ENCODE measurements at regions not wholly inside any gene's neighbourhood (a gene's known extent, or its start where the extent isn't known, plus 50 kb on each side); places are given as distances from the start of the nearest gene placed in this dataset.
"Not testable (repeated sequence)": the region's sequence is repeated elsewhere in the genome, so short reads cannot be mapped to it uniquely, and the experiment has no call there.

DNA sequence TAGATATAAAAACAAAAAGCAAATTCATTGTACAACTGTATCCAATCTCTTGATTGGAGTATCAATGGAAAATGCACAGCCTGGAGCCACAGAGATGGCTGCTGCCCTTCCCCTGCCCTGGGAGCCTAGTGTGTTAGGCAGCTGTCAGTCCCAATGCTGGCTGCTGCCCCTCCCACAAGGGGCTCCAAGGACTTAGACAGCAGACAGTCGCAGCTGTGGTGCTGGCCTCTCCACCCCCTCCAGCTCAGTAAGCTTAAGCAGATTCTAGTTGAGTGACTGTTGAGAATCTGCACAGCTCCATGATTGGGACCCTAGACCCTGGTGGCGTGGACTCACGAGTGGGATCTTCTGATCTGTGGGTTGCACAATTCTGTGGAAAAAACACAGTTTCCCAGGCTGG lies 1511.2 kb downstream of the FAM181B start:
- TF ChIP-seq JUND (IDR thresholded peaks at IDR 0.05; ENCODE audit: low read depth): no peak
- no peak for DNase-seq (ENCODE audit: low read depth in 1 of 2, low spot score in 1 of 2)
- in situ Hi-C loops (cut with HindIII; ENCODE audit: low pct_unique_long_range_greater_than_20kb, low sequenced_read_pairs): no loop called here

DNA sequence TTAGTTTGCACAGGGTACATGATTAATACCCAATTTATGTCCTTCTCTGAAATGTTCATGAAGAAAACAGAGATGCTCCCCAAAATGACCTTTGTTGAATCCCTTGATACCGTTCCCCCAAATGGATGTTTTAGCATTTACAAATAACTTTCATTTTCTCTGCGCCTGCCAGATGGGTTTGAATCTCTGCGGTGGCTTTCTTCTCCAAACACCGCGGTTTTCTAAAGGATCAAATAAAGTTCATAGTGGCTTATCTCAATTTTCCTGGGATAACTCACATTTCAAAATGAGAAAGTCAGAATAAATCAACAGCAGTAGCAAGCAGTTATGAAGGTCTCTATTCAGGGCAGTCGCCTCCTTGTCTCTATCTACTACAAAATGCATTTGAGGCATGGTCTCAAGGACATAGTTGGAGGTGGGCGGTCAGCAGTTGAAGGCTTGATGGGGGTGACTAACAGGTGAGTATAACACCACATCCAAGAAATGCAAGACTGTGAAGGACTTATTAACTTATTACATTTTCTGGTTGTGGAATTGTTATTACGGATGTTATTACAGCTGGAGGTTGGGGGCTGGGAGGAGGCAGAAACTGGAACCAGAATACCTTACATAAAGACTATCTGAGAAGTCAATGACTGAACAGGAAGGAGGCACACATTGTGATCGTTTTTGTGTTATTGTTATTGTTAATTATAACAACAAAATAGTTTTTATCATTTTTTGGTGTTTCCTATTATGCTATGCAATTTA lies 1513.3 kb downstream of the FAM181B start:
- in situ Hi-C loops (cut with HindIII; ENCODE audit: low pct_unique_long_range_greater_than_20kb, low sequenced_read_pairs): no loop called here
- DNase-seq (ENCODE audit: low read depth in 1 of 2, low spot score in 1 of 2): no peak
- no peak for TF ChIP-seq JUND (IDR thresholded peaks at IDR 0.05; ENCODE audit: low read depth)

DNA sequence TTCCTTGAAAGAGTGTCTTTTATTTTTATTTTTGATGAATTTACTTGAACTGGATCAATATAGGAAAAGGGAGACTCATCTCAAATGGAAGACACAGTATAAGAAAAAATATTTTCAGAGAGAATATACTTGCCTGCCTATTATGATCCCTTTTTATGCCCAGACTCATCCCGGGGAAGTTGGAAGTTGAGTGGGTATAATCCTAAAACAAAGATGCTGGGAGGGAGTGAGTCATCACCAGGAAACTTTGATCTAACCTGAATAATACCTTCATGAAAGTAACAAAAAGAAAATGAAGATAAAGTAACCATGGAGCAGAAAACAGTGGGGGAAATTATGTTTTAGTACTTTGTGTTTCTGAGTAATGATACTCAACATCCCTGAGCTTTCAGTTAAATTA lies 1514.0 kb downstream of the FAM181B start:
- in situ Hi-C loops (cut with HindIII; ENCODE audit: low pct_unique_long_range_greater_than_20kb, low sequenced_read_pairs): no loop called here
- no peak for TF ChIP-seq JUND (IDR thresholded peaks at IDR 0.05; ENCODE audit: low read depth)
- no peak for DNase-seq (ENCODE audit: low read depth in 1 of 2, low spot score in 1 of 2)

DNA sequence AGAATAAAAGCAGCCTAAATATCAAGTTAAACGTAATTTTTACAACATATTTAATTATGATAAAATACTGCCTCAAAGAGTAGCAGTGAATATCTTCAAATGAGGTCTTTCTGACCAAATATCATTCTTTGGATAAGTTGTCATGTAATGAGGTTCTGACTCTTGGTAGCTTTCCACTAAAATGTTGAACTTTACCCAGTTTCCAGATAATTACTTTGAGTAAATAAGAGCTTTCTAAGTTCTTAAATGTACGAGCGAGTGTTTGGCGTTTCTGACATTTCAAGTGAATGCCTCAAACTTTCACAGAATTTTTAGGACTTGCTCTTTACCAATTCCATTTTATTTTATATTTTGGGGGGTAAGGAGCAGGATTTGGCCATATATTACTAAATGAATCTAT lies 1515.2 kb downstream of the FAM181B start:
- TF ChIP-seq JUND (IDR thresholded peaks at IDR 0.05; ENCODE audit: low read depth): no peak
- DNase-seq (ENCODE audit: low read depth in 1 of 2, low spot score in 1 of 2): no peak
- in situ Hi-C loops (cut with HindIII; ENCODE audit: low pct_unique_long_range_greater_than_20kb, low sequenced_read_pairs): no loop called here

DNA sequence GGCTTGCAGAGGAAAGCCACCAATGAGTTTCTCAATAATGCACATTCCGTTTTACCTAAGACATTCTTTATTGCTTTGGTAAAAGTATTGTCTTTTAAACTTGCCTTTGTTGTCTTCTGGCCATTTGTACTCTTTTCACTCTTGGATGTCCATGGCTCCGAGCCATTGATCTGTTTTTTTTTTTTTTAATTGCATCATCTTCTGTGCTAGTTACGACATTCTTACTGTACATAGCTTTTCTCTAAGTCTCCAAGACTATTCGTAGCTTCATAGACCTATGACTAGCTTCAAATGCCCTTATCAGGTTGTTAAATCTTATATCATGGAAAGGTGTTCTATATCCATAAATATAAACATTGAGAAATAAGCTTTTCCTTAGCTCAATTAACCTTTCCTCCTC lies 1522.6 kb downstream of the FAM181B start:
- TF ChIP-seq JUND (IDR thresholded peaks at IDR 0.05; ENCODE audit: low read depth): no peak
- DNase-seq (ENCODE audit: low read depth in 1 of 2, low spot score in 1 of 2): no peak
- in situ Hi-C loops (cut with HindIII; ENCODE audit: low pct_unique_long_range_greater_than_20kb, low sequenced_read_pairs): no loop called here

DNA sequence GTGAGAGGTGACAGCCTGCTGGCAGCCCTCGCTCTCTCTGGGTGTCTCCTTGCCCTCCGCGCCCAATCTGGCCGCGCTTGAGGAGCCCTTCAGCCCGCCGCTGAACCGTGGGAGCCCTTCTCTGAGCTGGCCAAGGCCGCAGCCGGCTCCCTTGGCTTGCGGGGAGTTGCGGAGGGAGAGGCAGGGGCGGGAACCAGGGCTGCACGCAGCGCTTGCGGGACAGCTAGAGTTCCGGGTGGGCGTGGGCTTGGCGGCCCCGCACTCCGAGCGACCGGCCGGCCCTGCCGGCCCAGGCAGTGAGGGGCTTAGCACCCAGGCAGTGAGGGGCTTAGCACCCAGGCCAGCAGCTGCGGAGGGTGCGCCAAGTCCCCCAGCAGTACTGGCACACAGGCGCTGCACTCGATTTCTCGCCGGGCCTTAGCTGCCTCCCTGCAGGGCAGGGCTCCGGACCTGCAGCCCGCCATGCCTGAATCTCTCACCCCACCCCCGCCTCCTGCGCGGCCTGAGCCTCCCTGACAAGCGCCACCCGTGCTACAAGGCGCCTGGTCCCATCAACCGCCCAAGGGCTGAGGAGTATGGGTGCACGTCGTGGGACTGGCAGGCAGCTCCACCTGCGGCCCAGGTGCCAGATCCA lies 1526.1 kb downstream of the FAM181B start:
- DNase-seq (ENCODE audit: low read depth in 1 of 2, low spot score in 1 of 2): no peak
- in situ Hi-C loops (cut with HindIII; ENCODE audit: low pct_unique_long_range_greater_than_20kb, low sequenced_read_pairs): no loop called here
- no peak for TF ChIP-seq JUND (IDR thresholded peaks at IDR 0.05; ENCODE audit: low read depth)

DNA sequence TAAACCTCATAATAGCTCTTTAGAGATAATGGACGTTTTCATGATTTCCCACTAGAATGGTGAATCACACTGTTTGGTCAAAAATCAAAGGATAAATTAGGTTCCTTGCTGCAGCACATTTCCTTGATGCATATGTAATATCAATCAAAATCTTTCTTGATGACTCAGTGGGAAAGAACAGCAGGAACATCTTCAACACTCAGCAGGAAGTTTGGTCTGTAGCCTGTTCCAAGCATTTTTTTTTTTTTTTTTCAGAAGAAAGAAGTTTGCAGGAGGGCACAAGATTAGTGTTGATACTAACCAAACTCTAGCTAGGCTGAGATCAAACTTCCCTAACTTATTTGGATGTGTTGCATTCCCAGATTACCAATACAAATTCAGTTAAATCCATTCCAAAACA lies 1529.8 kb downstream of the FAM181B start:
- DNase-seq (ENCODE audit: low read depth in 1 of 2, low spot score in 1 of 2): no peak
- in situ Hi-C loops (cut with HindIII; ENCODE audit: low pct_unique_long_range_greater_than_20kb, low sequenced_read_pairs): no loop called here
- TF ChIP-seq JUND (IDR thresholded peaks at IDR 0.05; ENCODE audit: low read depth): no peak

DNA sequence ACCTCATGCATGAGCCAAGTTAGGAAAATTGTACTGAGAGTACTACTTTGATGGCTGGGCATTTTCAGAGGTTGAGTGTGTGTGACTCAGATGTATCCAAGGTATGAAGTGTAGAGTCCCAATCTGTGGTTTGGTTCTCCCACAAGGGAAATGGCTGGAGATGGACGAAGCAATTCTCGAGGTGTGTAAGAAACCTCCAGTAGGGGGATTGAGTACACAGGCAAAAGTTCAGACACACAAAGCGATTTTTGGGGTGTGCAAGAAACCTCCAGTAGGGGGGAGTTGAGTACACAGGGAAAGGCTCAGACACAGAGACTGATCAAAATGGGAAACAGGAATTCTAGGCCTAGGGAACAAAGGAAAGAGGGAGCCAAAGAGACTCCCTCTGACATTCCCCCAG lies 1536.3 kb downstream of the FAM181B start:
- in situ Hi-C loops (cut with HindIII; ENCODE audit: low pct_unique_long_range_greater_than_20kb, low sequenced_read_pairs): no loop called here
- no peak for DNase-seq (ENCODE audit: low read depth in 1 of 2, low spot score in 1 of 2)
- no peak for TF ChIP-seq JUND (IDR thresholded peaks at IDR 0.05; ENCODE audit: low read depth)

DNA sequence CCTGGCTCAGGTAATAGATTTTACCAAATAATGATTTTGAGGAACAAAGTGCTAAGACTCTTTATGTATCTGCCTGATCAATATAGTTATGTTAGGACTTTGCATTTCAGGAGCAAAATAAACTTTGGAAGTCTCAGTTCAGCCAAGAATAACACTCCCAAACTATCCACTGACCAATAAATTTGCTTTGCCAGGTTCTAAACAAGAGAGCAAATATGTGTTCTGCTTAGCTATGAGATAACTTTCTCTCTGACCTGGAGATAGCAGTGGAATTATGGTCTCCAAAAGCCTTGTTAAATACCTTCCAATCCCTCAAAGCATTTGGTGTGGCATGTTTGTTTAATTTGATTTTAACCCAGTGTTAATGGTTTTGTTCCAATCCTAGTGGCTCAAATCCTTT lies 1541.1 kb downstream of the FAM181B start:
- in situ Hi-C loops (cut with HindIII; ENCODE audit: low pct_unique_long_range_greater_than_20kb, low sequenced_read_pairs): no loop called here

DNA sequence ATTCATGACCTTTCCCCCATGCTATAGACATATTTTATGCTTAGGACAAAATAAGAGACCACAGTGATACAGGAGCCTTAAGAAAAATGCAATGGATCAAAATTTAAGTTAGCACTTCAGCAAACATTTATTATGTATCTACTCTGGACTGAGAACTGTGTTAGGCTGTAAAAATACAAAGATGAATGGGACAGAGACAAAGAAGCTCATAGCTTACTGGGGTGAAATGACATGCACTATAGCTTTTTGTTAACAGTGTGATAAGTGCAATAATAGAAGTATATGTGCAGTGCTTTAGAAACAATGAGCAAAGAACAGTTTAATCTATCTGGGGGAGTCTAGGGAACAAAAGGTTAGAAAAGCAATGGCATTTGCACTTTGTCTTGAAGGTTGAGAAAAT lies 1543.1 kb downstream of the FAM181B start:
- no peak for TF ChIP-seq JUND (IDR thresholded peaks at IDR 0.05; ENCODE audit: low read depth)
- in situ Hi-C loops (cut with HindIII; ENCODE audit: low pct_unique_long_range_greater_than_20kb, low sequenced_read_pairs): no loop called here

More for the DNA sequence above, 1541.1 kb downstream of the FAM181B start:
- no peak for TF ChIP-seq JUND (IDR thresholded peaks at IDR 0.05; ENCODE audit: low read depth)
- no peak for DNase-seq (ENCODE audit: low read depth in 1 of 2, low spot score in 1 of 2)

DNA sequence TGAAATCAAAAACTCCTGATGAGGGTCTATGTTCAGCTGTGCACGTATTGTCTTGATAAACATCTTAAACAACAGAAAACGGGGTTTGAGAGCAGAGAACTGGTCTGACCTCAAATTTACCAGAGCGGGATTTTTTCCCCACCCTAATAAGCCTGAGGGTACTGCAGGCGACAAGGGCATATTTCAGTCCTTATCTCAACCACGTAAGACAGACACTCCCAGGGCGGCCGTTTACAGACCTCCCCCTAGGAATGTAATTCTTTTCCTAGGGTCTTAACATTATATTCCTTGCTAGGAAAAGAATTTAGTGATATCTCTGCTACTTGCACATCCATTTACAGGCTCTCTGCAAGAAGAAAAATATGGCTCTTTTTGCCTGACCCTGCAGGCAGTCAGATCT lies 1546.6 kb downstream of the FAM181B start:
- DNase-seq (ENCODE audit: low read depth in 1 of 2, low spot score in 1 of 2); in situ Hi-C loops (cut with HindIII; ENCODE audit: low pct_unique_long_range_greater_than_20kb, low sequenced_read_pairs): not testable (repeated sequence)

More for the DNA sequence above, 1543.1 kb downstream of the FAM181B start:
- DNase-seq (ENCODE audit: low read depth in 1 of 2, low spot score in 1 of 2): no peak

DNA sequence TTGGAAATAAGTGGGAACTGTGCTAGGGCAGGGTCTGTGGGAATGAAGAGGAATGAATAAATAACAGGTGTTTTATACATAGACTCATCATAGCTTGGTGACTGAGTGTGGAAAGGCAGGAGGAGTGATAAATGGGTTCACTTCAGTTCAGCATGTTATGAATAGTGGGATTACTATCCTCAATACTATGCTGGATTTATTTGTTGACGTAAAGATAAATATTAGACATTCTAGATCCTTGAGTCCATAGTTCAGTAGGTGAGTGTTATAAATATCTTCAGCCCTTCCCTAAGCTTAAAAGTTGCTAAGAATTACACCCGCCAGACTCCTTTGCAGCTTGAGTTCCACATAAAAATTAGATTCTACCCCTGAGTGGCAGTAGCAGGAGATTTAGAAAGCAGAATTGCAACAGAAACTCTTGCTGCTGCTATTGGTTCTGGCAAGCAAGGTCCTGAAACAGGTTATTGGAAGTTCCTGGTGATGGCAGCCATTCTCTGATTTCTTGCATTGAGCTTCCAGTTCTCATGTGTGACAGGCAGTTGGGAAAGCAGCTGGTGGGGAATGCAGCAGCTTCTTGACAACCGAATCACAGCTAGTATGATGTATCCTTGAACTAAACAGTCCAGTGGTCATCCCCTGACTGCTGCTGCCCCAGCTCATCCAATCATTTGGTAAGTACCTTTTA lies 1558.9 kb downstream of the FAM181B start:
- no peak for DNase-seq (ENCODE audit: low read depth in 1 of 2, low spot score in 1 of 2)
- in situ Hi-C loops (cut with HindIII; ENCODE audit: low pct_unique_long_range_greater_than_20kb, low sequenced_read_pairs): no loop called here
- TF ChIP-seq JUND (IDR thresholded peaks at IDR 0.05; ENCODE audit: low read depth): no peak

DNA sequence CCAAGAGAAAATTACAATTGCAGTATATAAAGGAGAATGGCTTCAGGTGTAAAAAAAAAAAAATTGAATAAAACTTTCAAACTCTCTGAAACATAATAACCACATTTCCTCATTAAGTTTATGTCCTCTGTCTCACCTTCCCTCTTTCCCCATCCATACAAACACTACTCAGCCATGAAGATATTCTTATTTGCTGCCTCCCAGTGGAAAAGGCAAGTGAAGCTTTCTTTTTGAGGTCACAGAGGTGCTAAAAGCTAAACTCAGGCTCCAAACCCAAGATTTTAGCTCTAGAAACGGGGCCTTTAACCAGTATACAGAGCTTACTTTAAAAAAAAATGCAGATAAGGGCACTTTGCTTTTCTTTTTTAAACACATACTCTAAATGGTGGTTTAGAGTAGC lies 1568.5 kb downstream of the FAM181B start:
- no peak for TF ChIP-seq JUND (IDR thresholded peaks at IDR 0.05; ENCODE audit: low read depth)
- in situ Hi-C loops (cut with HindIII; ENCODE audit: low pct_unique_long_range_greater_than_20kb, low sequenced_read_pairs): no loop called here

More for the DNA sequence above, 1568.5 kb downstream of the FAM181B start:
- peak in 1 of 2 experiments; percentile 47 for DNase-seq (ENCODE audit: low read depth in 1 of 2, low spot score in 1 of 2)
